HEK293T (cell line): ENCODE measurements at regions not wholly inside any gene's neighbourhood (a gene's known extent, or its start where the extent isn't known, plus 50 kb on each side); places are given as distances from the start of the nearest gene placed in this dataset.

ENCODE experiments used
- ARNT ChIP-seq: fragments of 450-650 bp; IDR thresholded peaks from 2 replicates; pipeline ENCODE4 v1.6.1; 2017; ENCODE audit warnings: mild to moderate bottlenecking
- BHLHE40 ChIP-seq: fragments of 450-650 bp; IDR thresholded peaks from 2 replicates; pipeline ENCODE4 v1.6.1; 2016; ENCODE audit warnings: mild to moderate bottlenecking, moderate library complexity, borderline replicate concordance
- CTBP1 ChIP-seq: fragments of 450-650 bp; IDR thresholded peaks from 2 replicates; pipeline ENCODE4 v1.6.1; 2016; ENCODE audit warnings: borderline replicate concordance
- ELF4 ChIP-seq: fragments of 450-650 bp; IDR thresholded peaks from 2 replicates; pipeline ENCODE4 v1.6.1; 2017; ENCODE audit warnings: antibody characterized with exemption
- FOXA1 ChIP-seq: fragments of 450-650 bp; IDR thresholded peaks from 2 replicates; pipeline ENCODE4 v1.6.1; 2016; ENCODE audit warnings: mild to moderate bottlenecking
- FOXM1 ChIP-seq: fragments of 450-650 bp; IDR thresholded peaks from 2 replicates; pipeline ENCODE4 v1.6.1; 2017; ENCODE audit warnings: mild to moderate bottlenecking, borderline replicate concordance
- PKNOX1 ChIP-seq: fragments of 450-650 bp; IDR thresholded peaks from 2 replicates; pipeline ENCODE4 v1.6.1; 2016

- TF ChIP-seq FOXM1, result no peak
- TF ChIP-seq ARNT, result no peak
- TF ChIP-seq ELF4, result no peak
- no peak for TF ChIP-seq BHLHE40
- no peak for TF ChIP-seq PKNOX1
- no peak for TF ChIP-seq FOXA1
- no peak for TF ChIP-seq CTBP1
These were observed 1349.2 kb downstream of the DSC3 start for GRCh38 chr18:29693334-29693733.
